DOHH2 (cell line): ENCODE measurements at regions not wholly inside any gene's neighbourhood (a gene's known extent, or its start where the extent isn't known, plus 50 kb on each side); places are given as distances from the start of the nearest gene placed in this dataset.

ENCODE experiments used
- CTCF ChIP-seq: fragments of 200-600 bp; sonication (generic); IDR thresholded peaks from one replicate; pipeline ENCODE4 v1.5.1; 2014; ENCODE audit warnings: antibody characterized with exemption, mild to moderate bottlenecking, low read depth, low read length; ENCODE audit not compliant: poor library complexity, severe bottlenecking
- EZH2phosphoT487 ChIP-seq: fragments of 200-600 bp; sonication (generic); IDR thresholded peaks from 2 replicates; pipeline ENCODE4 v1.6.1; 2017; ENCODE audit warnings: borderline replicate concordance, mild to moderate bottlenecking, antibody characterized with exemption, low read length, moderate library complexity, mixed read lengths

GRCh38 chr4:38241541-38241940 is 281.3 kb downstream of the PTTG2 start:
- TF ChIP-seq CTCF, result no peak
- no peak for TF ChIP-seq EZH2phosphoT487
